Inflammatory macrophage (primary cell): ENCODE measurements at regions not wholly inside any gene's neighbourhood (a gene's known extent, or its start where the extent isn't known, plus 50 kb on each side); places are given as distances from the start of the nearest gene placed in this dataset.

Experiments
- DNase-seq, 2 donors: peaks; one replicate each; pipeline ENCODE4 v3.0.0-alpha.2; 2020 to 2022

DNA sequence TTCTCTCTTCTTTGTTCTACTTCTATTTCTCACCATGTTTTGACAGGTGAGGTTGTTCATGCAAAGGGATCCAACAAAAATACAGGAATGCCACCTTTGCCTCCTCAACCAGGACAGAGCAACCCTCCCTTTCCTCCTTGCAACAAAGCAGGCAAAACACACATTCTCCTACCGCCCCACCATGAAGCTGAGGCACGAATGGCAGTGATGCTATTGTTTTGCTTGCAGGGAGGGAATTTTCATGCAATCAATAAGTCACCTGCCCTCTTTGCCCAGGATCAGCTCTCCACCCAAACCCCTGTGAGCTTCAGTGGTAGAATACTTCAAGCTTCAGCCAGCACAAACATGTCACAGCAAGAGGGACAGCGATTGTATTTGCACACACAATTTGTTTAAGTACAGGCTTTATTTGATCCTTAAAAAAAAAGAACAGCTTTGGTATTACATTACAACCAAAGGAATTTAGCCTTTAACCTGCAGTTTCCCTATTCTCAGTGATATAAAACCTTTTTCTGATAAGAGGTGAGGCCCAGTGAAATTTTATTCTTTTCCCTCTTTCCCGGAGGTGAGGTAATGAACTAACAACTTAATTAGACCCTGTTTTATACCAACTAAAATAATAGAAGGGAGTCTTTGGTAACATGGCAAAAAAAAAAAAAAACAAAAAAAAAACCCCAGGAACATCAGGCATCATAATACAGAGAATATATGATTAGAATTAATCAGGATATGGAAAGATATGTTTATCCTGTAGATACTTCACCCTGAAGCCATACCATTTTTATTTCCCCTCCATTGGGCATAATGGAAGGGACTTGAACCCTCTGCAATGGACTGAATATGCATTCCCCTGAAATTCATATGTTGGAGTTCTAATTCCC, 87.0 kb upstream of the EEA1 start:
- DNase-seq = no peak

DNA sequence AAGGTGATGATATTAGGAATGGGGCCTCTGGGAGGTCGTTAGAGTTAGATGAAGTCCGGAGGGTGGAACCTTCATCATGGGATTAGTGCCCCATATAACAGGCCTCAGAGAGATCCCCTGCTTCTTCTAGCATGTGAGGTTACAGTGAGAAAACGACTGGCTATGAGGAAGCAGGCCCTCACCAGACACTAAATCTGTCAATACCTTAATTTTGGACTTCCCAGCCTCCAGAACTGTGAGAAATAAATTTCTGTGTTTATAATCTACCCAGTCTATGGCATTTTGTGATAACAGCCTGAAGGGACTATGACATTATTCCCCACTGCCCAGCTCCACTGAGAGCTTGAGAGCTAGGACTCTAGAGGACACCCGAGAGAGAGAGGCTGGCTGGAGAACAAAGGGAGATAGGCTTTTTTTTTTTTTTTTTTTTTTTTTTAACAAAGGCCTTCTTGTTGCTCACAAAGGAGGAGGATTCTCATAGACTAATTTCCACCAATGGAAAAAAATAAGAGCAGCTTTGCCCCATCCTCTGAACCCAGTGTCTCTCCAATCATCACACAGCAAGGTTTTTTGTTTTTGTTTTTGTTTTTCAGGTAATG, 87.8 kb upstream of the EEA1 start:
- DNase-seq = no peak

DNA sequence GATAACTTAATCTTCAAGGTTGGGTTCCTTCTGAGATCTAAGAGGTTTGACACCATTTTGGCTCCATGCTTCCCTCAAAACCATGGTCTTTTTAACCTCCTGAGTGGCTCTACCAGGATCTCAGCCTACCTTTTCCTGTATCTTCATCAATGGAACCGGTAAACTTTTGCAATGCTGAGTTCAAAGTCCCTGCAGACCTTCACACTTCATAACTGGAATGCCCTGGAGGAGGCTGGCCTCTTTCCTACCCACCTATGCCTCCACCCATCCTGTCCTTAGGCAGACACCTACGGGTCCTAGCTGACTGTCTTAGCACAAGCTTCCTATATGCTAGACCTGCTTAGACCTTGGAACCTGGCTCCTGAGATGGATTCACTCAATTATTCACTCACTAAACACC, 89.5 kb upstream of the EEA1 start:
- DNase-seq = no peak

DNA sequence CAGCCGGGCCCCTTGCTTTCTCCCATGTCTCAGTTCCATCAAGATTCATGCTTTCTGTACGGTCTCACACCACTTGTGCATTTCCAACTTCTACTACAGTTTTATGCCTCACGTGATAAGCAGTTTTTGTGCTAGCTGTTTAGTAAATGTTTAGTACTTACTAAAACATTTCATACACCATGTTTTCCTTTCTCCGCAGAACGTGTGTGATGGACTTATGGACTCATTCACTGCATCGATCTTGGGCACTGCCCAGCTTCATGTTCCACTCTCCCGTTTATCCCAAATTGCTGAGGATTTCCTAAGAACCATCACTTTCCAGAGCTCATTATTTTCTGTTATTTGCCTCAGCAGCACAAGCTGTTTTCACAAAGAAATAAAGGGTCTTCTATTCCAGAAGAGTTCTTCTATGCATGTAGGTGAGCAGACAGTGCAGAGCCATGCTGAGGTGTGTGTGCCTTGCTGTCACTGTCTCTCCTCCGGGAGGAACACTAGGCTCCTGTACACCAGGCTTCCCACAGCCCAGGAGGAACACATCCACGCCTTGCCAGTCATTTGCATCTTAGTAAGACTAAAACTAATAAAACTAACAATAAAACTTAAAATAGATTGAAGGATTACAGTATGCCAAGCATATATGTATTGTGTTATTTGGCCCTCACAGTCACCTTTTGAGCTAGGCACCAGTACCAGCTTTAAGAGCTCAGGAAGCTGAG, 90.3 kb upstream of the EEA1 start:
- DNase-seq = no peak

DNA sequence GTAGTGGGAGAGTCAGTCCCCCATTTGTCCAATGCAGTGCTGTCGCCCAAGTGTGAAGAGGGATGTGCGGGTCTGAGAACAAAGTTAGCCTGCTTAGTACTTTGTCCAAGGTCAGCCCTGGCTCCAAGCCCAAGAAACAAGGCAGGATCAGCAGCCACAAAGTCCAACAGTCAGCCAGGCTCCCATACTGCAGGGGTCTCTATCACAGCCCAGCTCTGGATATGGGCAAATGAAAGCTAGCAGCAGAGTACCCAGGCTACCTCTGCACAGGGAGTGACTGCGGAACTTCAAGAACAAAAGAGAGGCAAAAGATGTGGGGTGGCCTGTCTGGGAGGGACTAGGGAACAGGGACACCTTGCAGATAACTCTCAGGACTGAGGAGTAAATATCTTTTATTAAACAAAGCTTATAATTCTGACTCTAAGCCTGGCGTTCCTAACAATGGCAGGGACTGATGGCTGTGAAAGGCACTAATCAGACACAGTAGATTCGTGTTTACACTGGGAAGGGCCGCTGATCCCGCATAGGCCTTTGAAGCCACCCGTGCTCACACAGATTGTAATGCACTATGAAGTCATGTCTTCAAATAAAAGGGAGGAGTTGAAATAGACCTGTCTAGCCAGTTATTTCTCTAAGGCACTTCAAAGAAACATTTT, 91.0 kb upstream of the EEA1 start:
- no peak for DNase-seq

DNA sequence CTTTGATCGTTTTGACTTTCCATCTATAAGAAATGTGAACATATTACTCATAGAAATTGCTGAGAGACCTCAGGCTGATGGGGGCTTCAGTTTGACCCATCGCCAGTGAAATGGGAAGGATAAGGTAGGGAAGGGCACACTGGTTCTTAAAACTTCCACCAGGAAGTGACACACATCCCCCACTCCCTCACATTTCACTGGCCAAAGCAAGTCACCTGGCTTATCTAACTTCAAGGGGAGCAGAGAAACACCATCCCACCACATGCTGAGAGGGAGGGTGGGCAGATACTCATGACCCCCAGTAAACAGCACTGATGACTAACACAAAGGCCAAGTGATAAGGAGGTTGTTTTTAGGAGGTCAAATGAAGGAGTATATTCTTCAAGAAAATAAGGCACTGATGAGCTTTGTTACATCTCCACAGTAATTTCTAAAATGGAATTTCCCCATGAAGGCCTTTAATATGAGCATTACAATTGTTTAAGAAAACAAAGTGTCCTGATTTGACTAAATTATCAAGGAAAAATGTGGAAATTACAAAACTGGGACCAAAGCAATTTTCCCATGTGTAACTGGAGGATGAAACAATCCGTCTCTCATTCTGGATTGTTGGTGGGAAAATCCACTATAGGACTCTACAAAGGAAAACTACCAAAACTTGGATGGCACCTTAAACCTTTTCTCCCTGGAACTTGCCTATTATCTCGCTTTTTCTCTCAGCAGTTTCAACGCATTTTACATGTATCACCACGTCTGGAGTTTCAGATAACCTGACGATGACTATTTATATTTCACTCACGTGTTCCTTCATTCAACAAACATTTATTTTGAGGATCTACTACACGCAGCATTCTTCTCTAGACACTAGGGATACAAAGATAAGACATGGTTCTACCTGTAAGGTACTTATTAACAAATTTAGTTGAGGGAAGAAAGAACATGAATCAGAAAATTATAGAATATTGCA, 91.8 kb upstream of the EEA1 start:
- DNase-seq = no peak

DNA sequence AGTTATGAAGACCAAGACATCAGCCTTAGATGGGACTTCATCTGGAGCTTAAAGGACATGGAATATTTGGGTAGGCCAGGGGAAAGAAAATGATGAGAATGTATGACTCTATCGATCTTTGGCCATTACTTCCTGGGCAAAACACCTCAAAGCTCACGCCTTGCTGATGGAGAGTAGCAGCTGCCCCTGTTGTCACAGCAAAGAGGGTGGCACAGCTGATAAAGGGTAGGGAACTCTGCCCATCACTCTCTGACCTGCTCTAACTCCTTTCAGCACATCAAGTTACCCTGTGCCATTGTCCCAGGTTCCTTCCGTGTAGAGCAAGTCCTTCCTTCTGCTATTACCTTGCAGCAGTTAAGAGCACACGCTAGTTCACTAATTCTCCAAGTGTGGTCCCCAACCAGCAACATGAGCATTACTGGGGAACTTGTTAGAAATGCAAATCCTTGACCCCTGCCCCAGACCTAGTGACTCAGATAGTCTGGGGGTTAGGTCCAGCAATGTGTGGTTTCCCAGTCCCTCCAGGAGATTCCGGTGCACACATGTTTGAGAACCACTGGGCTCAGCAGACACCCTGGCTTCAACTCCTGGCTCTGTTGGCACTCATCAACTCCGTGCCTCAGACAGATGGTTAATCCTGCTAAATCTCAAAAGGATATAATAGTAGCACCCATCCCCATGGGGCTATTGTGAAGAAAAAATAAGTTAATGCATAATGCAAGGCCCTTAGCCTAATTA, 93.7 kb upstream of the EEA1 start:
- no peak for DNase-seq

DNA sequence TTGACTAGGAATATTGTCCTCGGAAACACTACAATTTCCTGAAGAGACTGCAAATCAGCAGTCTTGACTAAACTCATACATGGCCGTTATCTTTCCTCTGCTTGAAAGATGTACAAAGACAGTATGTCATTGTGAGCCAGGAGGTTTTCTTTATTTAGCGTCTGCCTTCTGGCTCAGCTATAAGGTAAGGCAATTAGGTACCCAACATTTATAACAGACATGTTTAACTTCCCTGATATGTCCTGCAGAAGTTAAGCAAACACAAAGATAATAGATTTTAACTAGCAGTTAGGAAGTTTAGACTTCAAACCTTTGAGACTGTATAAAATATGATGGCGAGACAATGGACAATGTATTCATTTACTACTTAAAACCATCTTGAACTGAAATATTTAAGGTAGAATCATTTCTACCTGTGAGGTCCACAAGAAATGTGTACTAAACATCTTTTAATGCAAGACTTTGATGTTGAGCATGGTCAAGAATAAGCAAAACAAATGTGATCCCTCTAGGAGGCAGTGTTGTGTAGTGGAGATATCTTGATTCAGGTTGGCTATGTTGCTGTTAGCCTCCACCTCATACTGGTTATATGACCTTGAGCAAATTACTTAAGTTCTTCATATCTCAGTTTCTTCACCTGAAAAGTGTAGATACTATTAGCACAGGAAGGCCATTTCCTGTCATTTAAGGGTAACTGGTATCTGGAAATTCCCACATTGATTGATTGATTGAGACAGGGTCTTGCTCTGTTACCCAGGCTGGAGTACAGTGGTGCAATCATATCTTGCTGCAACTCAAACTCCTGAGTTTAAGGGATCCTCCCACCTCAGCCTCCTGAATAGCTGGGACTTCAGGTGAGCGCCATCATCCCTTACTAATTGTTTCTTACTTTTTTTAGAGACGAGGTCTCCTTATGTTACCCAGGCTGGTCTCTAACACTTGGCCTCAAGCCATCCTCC, 96.3 kb upstream of the EEA1 start:
- DNase-seq = peak; percentile 41 to 50

DNA sequence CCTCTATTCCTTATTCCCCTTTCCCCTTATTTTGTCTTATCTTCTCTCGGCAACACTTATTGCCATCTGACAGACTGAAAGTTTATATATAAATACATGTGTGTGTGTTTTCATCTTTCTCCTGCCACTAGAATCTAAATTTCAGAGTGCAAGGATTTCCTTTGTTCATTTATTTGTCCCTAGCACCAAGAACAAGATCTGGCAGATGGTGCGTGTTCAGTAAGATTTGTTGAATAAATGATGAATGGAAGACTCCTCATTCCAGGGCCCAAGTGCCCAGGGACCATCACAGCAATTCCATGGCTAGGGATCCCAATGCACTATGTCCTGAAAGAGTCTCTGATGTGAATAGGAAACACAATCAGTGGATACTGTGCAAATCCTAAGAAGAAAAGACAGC, 97.9 kb upstream of the EEA1 start:
- DNase-seq = no peak

DNA sequence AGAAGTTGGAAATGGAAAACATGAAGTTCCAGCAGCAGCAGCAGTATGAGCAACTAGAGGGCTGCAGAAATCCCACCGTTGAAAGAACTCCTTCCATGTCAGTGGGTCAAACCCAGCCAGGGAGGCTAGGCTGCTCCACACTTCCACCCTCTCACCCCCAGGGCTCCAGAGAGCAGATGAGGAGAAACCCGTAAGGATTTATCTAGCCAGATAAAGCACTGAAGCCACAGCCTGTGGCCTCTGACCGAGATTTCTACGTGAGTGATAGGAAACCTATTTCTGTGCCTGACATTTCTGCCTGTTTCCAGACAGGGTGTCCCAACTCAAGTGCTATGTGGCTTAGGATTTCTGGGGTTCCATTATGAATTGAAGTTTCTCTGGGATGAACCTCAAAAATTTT, 100.0 kb upstream of the EEA1 start:
- no peak for DNase-seq

DNA sequence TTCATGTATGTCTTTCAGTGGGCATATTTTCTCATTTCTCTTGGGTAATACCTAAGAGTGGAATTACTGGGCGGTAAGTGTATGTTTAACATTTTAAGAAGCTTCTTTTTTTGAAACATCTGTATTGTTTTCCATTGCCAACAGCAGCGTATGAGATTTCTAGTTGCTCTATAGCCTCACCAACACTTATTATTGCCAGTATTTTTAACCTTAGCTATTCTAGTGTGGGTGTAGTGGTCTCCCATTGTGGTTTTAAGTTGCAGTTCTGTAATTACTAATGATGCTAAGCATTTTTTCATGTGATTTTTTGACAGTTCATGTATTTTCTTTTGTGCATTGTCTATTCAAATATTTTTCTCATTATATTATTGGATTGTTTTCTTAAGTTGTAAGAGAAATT, 101.9 kb upstream of the EEA1 start:
- no peak for DNase-seq

DNA sequence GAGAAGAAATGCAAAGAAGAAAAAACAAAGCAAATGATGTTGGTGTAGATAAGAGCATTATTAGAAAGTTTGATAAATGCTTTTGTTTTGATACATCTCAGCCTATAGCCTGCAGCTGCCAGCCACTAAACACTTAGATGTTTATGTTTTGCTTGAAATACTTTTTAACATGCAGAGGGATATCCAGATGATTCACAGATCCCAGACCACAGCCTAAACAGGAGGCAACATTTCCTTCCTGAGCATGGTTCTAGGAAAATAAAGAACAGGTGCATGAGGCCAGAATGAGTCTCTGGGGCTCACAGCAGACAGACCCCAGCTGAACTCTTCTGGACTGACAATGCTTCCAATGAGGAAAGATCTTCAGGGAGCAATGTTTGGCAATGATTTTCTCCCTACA, 103.7 kb upstream of the EEA1 start:
- no peak for DNase-seq

DNA sequence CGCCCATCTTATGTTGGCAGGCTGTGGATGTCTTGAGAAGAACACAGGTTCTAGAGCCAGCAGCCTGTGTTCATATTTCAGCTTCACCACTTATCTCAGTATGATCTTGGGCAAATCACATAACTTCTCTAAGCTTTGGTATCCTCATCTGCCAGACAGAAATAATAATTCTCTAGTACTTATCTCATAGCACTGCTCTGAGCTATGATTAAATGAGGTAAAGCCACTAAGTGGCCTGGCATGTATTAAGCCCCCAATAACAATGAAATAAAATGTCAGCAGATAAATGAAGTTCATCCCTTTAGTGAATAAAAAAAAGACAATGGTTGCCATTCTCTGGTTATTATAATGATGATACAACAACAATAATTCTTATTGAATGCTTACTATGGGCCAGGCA, 104.9 kb upstream of the EEA1 start:
- no peak for DNase-seq

DNA sequence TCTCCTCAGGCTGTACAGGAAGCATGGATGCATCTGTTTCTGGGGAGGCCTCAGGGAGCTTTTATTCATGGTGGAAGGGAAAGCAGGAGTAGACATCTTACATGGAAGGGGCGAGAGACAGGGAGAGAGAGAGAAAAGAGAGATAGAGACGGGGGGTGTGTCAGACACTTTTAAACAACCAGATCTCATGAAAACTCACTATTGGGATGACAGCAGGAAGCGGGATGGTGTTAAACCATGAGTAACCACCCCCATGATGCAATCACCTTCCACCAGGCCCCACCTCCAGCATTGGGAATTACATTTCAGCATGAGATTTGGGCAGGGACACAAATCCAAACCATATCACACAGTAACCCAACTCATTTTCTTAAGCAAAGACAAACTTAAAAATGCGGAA, 110.0 kb upstream of the EEA1 start:
- DNase-seq = no peak

DNA sequence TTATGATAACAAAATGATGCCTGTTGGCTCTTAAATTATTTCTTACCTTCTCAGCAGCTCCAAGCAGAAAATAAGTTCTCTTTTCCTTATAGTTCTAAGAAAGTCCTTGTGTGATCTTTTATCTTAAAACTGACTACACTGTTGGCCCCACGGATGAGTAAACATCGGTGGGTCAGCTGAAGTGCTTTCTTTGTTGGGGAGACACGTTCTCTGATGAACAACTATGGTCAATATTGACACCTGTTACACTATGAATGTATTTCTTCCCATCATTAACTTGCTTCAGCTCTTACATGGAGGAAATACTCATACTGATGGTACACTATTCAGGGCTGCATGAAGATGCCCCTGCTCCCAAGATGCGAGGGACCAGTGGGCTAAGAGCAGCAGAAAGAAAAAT, 110.8 kb upstream of the EEA1 start:
- no peak for DNase-seq

DNA sequence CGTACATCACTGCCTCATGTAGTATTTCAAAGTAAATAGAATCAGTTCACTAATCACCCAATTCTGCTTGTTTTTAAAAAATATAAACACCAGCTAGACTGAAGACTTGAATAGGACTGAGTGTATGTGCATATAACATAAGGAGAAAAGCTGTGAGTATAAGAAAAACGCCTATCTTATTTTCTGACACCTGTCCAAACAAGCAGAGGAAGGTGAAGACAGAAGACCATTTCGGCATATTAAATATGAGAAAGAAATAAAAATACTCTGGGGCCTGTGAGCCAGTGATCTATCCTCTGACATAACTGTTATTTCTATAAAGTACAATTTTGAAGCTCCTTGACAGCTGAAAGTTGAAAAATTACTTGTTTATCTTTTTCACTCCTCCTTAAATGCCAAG, 111.3 kb upstream of the EEA1 start:
- no peak for DNase-seq

DNA sequence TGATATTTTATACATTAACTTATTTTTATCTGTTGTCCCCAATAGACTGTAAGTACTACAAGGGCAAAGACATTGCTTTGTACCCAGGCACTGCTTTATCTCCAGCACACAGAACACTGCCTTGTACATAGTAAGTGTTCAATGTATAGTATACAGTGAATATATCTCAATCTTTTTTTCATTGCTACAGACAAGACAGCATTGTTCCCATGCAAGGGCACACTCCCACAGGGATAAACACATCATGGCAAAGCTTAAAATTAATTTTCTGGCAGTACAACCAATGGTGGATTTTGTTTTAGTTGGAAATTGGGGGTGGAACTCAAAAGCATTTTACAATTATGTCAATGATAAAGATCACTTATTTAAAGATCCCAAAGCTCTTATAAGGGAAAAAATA, 112.3 kb upstream of the EEA1 start:
- no peak for DNase-seq

DNA sequence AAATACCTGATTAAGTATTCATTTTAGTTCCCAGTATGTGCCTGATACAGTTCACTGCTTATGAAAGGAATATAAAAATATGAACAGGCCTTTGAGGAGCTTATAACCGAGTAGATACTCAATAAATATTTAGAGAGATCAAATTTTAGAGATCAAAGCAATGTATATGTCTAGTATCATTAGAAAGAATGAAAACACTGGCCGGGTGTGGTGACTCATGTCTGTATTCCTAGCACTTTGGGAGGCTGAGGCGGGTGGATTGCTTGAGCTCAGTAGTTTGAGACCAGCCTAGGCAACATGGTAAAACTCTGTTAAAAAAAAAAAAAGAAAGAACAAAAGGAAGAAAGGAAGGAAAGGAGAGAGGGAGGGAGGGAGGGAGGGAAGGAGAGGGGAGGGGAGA, 113.2 kb upstream of the EEA1 start:
- no peak for DNase-seq

DNA sequence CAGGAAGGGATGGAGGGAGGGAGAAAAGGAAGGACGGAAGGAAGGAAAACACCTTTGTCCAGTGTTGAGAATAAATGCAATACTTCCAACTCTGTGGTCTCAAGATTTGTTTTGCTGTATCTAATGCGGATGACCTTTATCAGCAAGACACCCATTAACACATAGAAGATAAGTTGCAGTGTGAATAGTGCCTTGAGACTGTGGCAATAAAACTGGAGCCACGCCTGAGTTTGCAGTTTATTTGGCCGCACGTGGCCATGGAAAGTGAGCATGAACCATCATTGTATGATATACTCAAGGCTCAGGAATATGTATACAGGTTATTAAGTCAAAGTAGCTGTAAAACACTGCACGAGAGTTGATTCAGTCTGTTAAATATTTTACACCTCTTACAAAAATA, 113.6 kb upstream of the EEA1 start:
- no peak for DNase-seq

DNA sequence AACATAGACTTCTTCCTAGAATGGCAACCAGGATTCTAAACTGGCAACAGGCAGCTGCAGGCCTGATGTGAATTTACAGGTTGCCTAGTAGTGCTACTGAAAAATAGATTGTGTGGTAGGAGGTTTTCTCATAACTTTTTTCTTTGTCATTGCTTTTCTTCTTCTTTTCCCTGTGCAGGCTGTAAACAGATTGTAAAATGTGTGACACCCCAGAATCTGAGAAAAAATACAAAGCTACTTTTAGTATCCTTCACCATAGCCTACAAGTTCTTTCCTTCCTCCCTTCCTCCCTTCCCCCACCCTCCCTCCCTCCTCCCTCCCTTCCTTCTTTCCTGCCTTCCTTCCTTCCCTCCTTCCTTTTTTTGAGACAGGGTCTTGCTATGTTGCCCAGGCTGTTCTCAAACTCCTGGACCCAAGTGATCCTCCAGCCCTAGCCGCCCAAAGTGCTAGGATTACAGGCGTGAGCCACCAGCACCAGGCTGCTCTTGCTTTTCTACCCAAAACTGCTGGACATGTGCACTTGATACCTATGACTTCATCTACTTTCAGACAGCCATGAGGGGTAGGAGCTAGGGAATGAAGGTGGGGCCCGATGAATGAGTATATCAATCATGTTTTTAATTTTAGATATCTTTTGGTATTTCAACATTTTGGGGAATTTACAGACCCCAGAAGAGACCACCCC, 114.2 kb upstream of the EEA1 start:
- no peak for DNase-seq
